ENCODE measurements at regions not wholly inside any gene's neighbourhood (a gene's known extent, or its start where the extent isn't known, plus 50 kb on each side); places are given as distances from the start of the nearest gene placed in this dataset.

DNA sequence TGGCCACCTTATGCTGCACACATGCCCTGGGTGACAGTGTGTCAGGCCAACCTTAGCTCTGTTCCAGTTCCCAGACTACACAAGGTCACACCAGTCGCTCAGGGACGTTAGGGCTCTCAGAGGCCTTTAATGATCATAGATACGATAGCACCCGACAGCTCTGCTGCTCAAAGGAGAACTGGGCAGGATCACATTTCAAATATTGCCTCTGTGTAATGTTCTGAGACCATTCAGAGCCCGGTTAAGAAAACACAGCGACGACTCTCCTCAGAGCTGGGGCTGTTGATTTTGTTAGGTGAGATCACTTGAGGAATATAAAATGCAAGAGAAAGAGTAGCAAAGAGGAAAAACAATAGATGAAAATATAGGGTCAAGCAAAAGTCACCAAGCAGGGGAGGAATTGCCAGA, 166.6 kb upstream of the TANK start:
- TF ChIP-seq, protein P1, sequence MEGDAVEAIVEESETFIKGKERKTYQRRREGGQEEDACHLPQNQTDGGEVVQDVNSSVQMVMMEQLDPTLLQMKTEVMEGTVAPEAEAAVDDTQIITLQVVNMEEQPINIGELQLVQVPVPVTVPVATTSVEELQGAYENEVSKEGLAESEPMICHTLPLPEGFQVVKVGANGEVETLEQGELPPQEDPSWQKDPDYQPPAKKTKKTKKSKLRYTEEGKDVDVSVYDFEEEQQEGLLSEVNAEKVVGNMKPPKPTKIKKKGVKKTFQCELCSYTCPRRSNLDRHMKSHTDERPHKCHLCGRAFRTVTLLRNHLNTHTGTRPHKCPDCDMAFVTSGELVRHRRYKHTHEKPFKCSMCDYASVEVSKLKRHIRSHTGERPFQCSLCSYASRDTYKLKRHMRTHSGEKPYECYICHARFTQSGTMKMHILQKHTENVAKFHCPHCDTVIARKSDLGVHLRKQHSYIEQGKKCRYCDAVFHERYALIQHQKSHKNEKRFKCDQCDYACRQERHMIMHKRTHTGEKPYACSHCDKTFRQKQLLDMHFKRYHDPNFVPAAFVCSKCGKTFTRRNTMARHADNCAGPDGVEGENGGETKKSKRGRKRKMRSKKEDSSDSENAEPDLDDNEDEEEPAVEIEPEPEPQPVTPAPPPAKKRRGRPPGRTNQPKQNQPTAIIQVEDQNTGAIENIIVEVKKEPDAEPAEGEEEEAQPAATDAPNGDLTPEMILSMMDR (IDR thresholded peaks at IDR 0.05), result no peak
- TF ChIP-seq POLR2AphosphoS5 (IDR thresholded peaks at IDR 0.05; ENCODE audit: low read depth, low read length) (no peak), TCF7L2 (IDR thresholded peaks at IDR 0.05; ENCODE audit: low read depth, low read length) (no peak), SIN3A (IDR thresholded peaks at IDR 0.05; ENCODE audit: borderline replicate concordance, insufficient read depth, low read depth, low read length) (no peak)
- TF ChIP-seq, protein P2, sequence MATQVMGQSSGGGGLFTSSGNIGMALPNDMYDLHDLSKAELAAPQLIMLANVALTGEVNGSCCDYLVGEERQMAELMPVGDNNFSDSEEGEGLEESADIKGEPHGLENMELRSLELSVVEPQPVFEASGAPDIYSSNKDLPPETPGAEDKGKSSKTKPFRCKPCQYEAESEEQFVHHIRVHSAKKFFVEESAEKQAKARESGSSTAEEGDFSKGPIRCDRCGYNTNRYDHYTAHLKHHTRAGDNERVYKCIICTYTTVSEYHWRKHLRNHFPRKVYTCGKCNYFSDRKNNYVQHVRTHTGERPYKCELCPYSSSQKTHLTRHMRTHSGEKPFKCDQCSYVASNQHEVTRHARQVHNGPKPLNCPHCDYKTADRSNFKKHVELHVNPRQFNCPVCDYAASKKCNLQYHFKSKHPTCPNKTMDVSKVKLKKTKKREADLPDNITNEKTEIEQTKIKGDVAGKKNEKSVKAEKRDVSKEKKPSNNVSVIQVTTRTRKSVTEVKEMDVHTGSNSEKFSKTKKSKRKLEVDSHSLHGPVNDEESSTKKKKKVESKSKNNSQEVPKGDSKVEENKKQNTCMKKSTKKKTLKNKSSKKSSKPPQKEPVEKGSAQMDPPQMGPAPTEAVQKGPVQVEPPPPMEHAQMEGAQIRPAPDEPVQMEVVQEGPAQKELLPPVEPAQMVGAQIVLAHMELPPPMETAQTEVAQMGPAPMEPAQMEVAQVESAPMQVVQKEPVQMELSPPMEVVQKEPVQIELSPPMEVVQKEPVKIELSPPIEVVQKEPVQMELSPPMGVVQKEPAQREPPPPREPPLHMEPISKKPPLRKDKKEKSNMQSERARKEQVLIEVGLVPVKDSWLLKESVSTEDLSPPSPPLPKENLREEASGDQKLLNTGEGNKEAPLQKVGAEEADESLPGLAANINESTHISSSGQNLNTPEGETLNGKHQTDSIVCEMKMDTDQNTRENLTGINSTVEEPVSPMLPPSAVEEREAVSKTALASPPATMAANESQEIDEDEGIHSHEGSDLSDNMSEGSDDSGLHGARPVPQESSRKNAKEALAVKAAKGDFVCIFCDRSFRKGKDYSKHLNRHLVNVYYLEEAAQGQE (IDR thresholded peaks at IDR 0.05; ENCODE audit: insufficient read depth in 1 of 2, low read depth in 2 of 2, low read length in 1 of 2), result no peak

All from Panc1 (cell line).